Endothelial cell of umbilical vein (primary cell): ENCODE measurements at regions not wholly inside any gene's neighbourhood (a gene's known extent, or its start where the extent isn't known, plus 50 kb on each side); places are given as distances from the start of the nearest gene placed in this dataset.

Experiments
- BruUV-seq: library from RNA; stranded (reverse); fragments of 400-500 nt; replicated peaks from 2 replicates; lab custom pipeline; 2021; lab: Mats Ljungman, UMichigan
- CTCF ChIA-PET: fragments of 300-600, 350-600 bp; sonication (Branson Sonifier 250); formaldehyde crosslinking; loops from one replicate; lab custom pipeline; 2021; ENCODE audit warnings: antibody characterized with exemption, inconsistent platforms; lab: Charles Lee
- POLR2A ChIA-PET: fragments of 300-600, 350-600 bp; sonication (Branson Sonifier 250); formaldehyde crosslinking; loops from one replicate; lab custom pipeline; 2021; ENCODE audit warnings: antibody characterized with exemption, inconsistent platforms; lab: Charles Lee
- DNase-seq: peaks from one replicate; pipeline ENCODE4 v3.0.0-alpha.2; 2011; ENCODE audit warnings: low read depth, low spot score
- FAIRE-seq: peaks from 2 replicates; lab custom pipeline; 2011; peaks lifted over from hg19 to GRCh38; lab: Jason Lieb, UNC
- H2AFZ ChIP-seq: 2 replicates; pipeline ENCODE4 v1.6.0; 2012; ENCODE audit warnings: low read depth, low read length, control low read depth, inconsistent platforms
- H3K27ac ChIP-seq: 2 replicates; pipeline ENCODE4 v1.5.1; 2011; ENCODE audit warnings: low read depth, mild to moderate bottlenecking, control low read depth, low read length, moderate library complexity; ENCODE audit not compliant: insufficient read depth
- H3K27me3 ChIP-seq, 2 experiments: 2 replicates each; pipeline versions ENCODE4 v1.6.0 to v1.6.1; 2011; ENCODE audit warnings: low read length in 2 of 2, mixed read lengths in 1 of 2; ENCODE audit not compliant: control insufficient read depth in 2 of 2, insufficient read depth in 2 of 2
- H3K36me3 ChIP-seq, 2 experiments: 2 replicates in 1 of 2; 3 replicates in 1 of 2; pipeline ENCODE4 v1.5.1; 2011; ENCODE audit warnings: low read length in 2 of 2, mild to moderate bottlenecking in 1 of 2, moderate library complexity in 1 of 2; ENCODE audit not compliant: control insufficient read depth in 2 of 2, insufficient read depth in 2 of 2; ENCODE audit errors: extremely low read depth in 1 of 2
- H3K4me1 ChIP-seq: 3 replicates; pipeline ENCODE4 v1.5.1; 2011; ENCODE audit warnings: mild to moderate bottlenecking, low read length; ENCODE audit not compliant: control insufficient read depth, insufficient read depth; ENCODE audit errors: extremely low read depth
- H3K4me2 ChIP-seq: 2 replicates; pipeline ENCODE4 v1.6.1; 2011; ENCODE audit warnings: low read length, control low read depth, mixed read lengths; ENCODE audit not compliant: insufficient read depth
- H3K4me3 ChIP-seq, 3 experiments: fragments of 200-600 bp in 1 of 3; sonication (generic), shearing (Covaris generic) in 1 of 3; replicated peaks in 1 of 3; 2 replicates each; pipeline ENCODE4 v1.5.1; 2011 to 2016; ENCODE audit warnings: control low read depth in 3 of 3, low read length in 3 of 3, mild to moderate bottlenecking in 2 of 3, inconsistent platforms in 1 of 3, low read depth in 1 of 3, moderate library complexity in 1 of 3; ENCODE audit not compliant: insufficient read depth in 1 of 3
- H3K79me2 ChIP-seq: 2 replicates; pipeline ENCODE4 v1.6.0; 2012; ENCODE audit warnings: low read length, inconsistent platforms; ENCODE audit not compliant: control insufficient read depth, insufficient read depth
- H3K9ac ChIP-seq: replicated peaks from 2 replicates; pipeline ENCODE3; 2011; ENCODE audit warnings: low read length, control low read depth; ENCODE audit not compliant: insufficient read depth; ENCODE audit errors: extremely low read depth
- H3K9me1 ChIP-seq: replicated peaks from 3 replicates; pipeline ENCODE4 v1.6.0; 2011; ENCODE audit warnings: mild to moderate bottlenecking, low read length; ENCODE audit not compliant: control insufficient read depth, insufficient read depth; ENCODE audit errors: extremely low read depth
- H3K9me3 ChIP-seq: replicated peaks from 2 replicates; pipeline ENCODE4 v1.5.1; 2012; ENCODE audit warnings: low read length, inconsistent platforms; ENCODE audit not compliant: control insufficient read depth, insufficient read depth
- H4K20me1 ChIP-seq: replicated peaks from 2 replicates; pipeline ENCODE3; 2011; ENCODE audit warnings: mild to moderate bottlenecking, low read length; ENCODE audit not compliant: control insufficient read depth, insufficient read depth; ENCODE audit errors: extremely low read depth
- EZH2 ChIP-seq: IDR thresholded peaks from 2 replicates; pipeline ENCODE4 v1.6.1; 2012; ENCODE audit warnings: borderline replicate concordance, low read depth, mild to moderate bottlenecking, moderate library complexity, low read length, inconsistent platforms; ENCODE audit not compliant: severe bottlenecking
- FOS ChIP-seq: IDR thresholded peaks from 2 replicates; pipeline ENCODE4 v1.6.1; 2011; ENCODE audit warnings: mild to moderate bottlenecking, low read length, moderate library complexity, borderline replicate concordance; ENCODE audit not compliant: insufficient read depth
- GATA2 ChIP-seq: IDR thresholded peaks from 2 replicates; pipeline ENCODE4 v1.7.0; 2011; ENCODE audit warnings: low read depth, mild to moderate bottlenecking, moderate library complexity, mixed read lengths, low read length; ENCODE audit not compliant: insufficient read length, insufficient read depth
- JUN ChIP-seq: IDR thresholded peaks from 2 replicates; pipeline ENCODE4 v1.6.1; 2011; ENCODE audit warnings: borderline replicate concordance, low read depth; ENCODE audit not compliant: insufficient read length, insufficient read depth
- MAX ChIP-seq: IDR thresholded peaks from 2 replicates; pipeline ENCODE4 v1.6.1; 2011; ENCODE audit not compliant: insufficient read depth, insufficient read length
- MYC ChIP-seq: IDR thresholded peaks from one replicate; pipeline ENCODE4 v1.6.1; 2011; ENCODE audit warnings: mild to moderate bottlenecking, low read depth, low read length
- POLR2A ChIP-seq: IDR thresholded peaks from 2 replicates; pipeline ENCODE4 v1.6.1; 2012; ENCODE audit warnings: low read depth, mild to moderate bottlenecking, control low read depth, low read length
- POLR2AphosphoS5 ChIP-seq: IDR thresholded peaks from 2 replicates; pipeline ENCODE4 v1.6.1; 2012; ENCODE audit warnings: low read depth, mild to moderate bottlenecking, control low read depth, low read length, moderate library complexity; ENCODE audit not compliant: insufficient read depth
- dilution Hi-C: fragments of 300-500 bp; cut with MboI; formaldehyde crosslinking; loops from one replicate; pipeline ENCODE4 v1.15.0; 2019; ENCODE audit warnings: low sequenced_read_pairs; ENCODE audit not compliant: extremely low pct_ligation_motif_present
- intact Hi-C: fragments of 100-400 bp; cut with micrococcal nuclease; formaldehyde crosslinking; loops from one replicate; pipeline ENCODE4 v1.10.0; 2022
- TF ChIP-seq, protein P1 (sequence below), 2 donors: IDR thresholded peaks; 1 replicate in 1 of 2; 2 replicates in 1 of 2; pipeline ENCODE4 v1.5.1; 2011; ENCODE audit warnings: low read length in 2 of 2, mild to moderate bottlenecking in 2 of 2, moderate library complexity in 2 of 2, control low read depth in 1 of 2, inconsistent platforms in 1 of 2, low read depth in 1 of 2; ENCODE audit not compliant: insufficient read depth in 1 of 2; ENCODE audit errors: extremely low read depth in 1 of 2

GRCh38 chr3:75981401-75981800 is 196.1 kb upstream of the ZNF717 start:
- no peak overlapping the region for H3K9ac ChIP-seq
- no peak overlapping the region for H3K4me2 ChIP-seq
- POLR2A ChIA-PET = no interaction called here
- CTCF ChIA-PET = no interaction called here
- H3K4me1 ChIP-seq = no peaks in the 10 kb centered on the region
- intact Hi-C loops = no loop called here
- H3K9me3 ChIP-seq = peaks cover 2% of the 10 kb centered on the region
- no peak for TF ChIP-seq GATA2
- no peak for TF ChIP-seq JUN
- no peak for TF ChIP-seq EZH2
- no peak for TF ChIP-seq MAX
- no peak for TF ChIP-seq FOS
- TF ChIP-seq POLR2AphosphoS5 = no peak
- TF ChIP-seq MYC = no peak
- TF ChIP-seq POLR2A = no peak
- TF ChIP-seq, protein P1, sequence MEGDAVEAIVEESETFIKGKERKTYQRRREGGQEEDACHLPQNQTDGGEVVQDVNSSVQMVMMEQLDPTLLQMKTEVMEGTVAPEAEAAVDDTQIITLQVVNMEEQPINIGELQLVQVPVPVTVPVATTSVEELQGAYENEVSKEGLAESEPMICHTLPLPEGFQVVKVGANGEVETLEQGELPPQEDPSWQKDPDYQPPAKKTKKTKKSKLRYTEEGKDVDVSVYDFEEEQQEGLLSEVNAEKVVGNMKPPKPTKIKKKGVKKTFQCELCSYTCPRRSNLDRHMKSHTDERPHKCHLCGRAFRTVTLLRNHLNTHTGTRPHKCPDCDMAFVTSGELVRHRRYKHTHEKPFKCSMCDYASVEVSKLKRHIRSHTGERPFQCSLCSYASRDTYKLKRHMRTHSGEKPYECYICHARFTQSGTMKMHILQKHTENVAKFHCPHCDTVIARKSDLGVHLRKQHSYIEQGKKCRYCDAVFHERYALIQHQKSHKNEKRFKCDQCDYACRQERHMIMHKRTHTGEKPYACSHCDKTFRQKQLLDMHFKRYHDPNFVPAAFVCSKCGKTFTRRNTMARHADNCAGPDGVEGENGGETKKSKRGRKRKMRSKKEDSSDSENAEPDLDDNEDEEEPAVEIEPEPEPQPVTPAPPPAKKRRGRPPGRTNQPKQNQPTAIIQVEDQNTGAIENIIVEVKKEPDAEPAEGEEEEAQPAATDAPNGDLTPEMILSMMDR (IDR thresholded peaks at IDR 0.05; ENCODE audit: extremely low read depth in 1 of 2, insufficient read depth in 1 of 2, low read depth in 1 of 2, low read length in 2 of 2) = no peak
- no peaks in the 10 kb centered on the region for H4K20me1 ChIP-seq
- no peaks in the 10 kb centered on the region for H3K79me2 ChIP-seq
- H2AFZ ChIP-seq = no peak overlapping the region
- dilution Hi-C loops = no loop called here
- H3K4me3 ChIP-seq = no peak overlapping the region
- BruUV-seq = no TSS peak
- no peaks in the 10 kb centered on the region for H3K9me1 ChIP-seq
- H3K27me3 ChIP-seq = no peaks in the 10 kb centered on the region
- H3K36me3 ChIP-seq = no peaks in the 10 kb centered on the region
- H3K27ac ChIP-seq = no peak overlapping the region
- DNase-seq (no peak), FAIRE-seq (no peak)
